ENCODE measurements at regions not wholly inside any gene's neighbourhood (a gene's known extent, or its start where the extent isn't known, plus 50 kb on each side); places are given as distances from the start of the nearest gene placed in this dataset.

DNA sequence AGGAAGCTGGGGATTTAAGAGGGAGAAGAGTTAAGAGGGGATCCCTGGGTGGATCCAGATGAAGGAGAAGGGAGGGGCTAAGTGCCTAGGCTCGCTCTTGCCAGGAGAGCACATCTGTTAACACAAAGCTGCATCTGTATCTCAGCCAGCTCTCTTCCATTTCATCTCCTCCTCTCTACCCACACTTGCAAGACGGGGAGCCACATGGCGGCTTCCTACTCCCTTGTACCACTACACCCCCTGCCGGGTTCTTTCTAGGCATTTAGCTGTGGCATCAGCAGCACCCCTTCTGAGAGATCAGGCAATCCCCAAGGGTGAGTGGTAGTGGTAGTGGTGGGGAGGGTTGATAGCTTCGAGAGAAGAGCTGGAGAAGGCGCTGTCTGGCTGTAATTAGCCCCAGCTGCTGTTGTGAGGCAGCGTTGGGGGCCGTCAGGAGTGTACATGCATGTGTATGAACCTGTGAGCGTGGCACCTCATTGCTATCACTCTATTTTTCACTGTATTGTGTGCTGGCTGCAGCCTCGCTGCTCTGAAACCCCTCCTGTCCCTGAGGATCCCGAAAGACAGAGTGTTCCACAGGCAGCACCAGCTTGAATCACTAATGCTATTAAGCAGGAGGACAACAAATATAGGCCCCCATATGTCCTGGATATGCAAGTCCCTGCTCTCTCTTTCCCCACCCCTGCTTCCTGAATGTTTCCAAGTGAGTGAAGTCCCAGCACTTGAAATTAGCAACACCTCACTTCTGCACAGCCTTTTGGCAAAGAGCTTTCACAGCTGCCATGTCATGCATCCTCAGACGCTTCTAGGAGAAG lies 73.7 kb downstream of the RTL9 start:
- DNase-seq = no peak

DNA sequence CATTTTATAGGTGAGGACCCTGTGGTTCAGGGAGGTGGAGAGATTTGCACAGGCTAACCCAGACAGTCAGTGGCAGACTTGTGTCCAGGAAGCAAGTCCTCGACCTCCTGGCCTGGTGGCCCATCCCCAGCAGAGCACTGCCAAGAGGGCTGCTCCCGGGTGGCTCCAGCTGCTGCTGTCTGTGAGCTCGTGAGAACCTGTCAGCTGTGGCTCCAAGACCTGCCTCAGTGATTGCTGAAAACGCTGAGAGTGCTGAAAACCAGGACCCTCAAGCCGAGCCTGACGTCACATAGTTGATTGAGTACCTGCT lies 74.2 kb downstream of the RTL9 start:
- no peak for DNase-seq

DNA sequence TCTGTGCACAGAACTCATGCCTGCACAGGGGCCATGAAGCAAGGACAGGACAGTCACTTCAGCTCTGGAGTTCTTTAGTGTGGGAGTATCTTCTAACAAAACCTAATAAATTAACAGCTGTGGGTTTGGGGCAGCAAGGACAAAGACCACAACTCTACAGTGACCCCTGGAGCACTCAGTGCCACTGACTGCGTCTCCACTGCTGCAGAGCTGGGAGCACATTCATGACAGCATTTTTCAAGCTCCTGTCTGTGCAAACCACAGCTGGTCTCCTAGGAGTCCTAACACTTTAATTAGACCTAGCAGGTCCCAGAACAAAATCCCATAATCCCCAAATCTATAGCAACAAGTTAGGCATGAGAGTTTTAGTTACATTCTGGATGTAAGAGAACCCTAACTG lies 76.5 kb downstream of the RTL9 start:
- DNase-seq = no peak

DNA sequence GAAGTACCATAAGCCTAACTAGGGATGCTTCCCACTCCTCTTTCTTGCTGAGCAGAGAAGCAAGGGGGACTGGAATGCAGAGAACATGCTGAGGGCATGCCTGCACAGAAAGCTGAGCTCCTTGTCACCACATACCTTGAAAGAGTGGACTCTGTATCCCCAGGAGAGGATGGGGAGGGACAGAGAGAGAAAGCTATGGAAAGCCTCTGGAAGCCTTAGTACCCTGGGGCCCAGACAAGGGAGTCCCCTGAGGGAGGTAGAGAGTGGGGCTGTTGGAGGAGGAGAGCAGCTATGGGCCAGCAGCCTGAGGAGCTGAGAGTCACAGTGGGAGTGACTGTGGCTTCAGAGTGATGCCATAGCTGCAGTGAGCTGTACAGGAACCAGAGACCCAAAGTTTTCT lies 77.9 kb downstream of the RTL9 start:
- DNase-seq = no peak

DNA sequence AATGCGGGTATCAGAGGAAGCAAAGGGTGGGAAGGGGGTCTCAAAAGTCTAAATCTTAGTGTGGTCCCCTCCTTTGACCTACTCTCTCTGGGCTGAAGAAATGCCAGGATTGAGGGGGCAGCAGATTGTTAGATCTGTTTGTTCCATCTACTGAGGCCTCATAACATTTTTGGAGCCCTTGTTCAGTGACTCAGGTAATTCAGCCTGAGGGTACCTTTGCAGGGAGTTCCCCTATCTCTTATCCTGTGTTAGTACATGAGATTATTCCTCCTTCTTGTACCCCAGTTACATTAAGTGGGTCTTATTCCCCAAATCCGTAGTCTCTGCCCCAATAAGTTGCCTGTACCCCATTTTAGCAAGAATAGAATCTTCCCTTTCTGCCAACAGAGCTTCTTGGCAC lies 79.0 kb downstream of the RTL9 start:
- DNase-seq = no peak

DNA sequence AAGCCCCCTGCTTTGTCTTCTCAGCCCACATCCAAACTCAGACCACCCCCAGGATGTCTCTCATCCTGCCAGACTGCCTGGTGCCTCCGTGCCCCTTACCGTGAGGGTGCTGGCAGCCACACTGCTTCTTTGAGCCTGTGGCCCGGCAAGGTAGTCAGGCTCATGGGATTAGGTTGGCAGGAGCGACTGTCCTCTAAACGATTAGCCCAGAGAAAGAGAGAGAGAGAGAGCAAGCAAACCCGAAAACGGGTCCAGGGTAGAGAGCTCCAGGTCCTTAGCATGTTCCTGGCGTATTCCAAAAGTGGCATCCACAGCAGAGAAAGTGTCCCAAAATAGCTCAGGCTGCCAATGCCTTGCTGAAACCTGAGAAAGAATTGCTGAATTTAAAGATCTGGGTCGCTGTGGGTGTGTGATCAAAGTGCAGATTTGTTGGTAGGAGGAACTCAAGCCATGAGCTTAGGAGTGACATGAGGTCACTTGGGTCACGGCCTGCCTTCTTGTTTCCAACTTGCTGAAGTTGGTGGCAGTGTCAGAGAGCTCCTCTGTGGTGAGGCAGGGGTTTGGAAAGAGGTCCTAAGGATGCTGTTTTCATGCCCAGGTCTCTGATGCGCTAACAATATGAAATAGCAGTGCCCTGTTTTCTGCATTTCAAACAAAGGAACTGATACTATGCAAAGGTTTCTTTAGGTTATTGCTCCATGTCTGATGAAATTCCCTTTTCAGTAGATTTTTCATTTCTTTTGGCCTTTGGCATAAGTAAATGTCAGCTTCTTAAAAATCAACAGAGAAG lies 81.6 kb downstream of the RTL9 start:
- peak; percentile 12 for DNase-seq

DNA sequence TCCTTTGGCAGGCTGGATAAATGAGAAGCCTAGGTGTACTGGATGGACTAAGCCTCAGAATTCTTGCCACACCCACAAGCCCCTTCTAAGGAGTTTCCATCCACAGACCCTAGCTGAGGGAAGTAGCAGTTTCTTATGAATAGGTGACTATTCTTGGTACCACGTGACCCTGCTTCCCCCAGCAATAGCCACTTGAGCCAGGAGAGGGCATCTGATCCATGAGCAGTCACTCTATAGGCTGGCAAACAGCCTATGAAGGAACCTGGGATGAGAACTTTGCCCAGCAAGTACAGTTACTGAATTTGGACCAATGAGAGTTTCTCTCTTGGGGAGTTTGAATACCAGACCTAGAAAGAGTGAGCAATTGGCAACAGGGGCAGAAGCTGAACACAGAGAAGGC lies 84.0 kb downstream of the RTL9 start:
- DNase-seq = peak; percentile 26

DNA sequence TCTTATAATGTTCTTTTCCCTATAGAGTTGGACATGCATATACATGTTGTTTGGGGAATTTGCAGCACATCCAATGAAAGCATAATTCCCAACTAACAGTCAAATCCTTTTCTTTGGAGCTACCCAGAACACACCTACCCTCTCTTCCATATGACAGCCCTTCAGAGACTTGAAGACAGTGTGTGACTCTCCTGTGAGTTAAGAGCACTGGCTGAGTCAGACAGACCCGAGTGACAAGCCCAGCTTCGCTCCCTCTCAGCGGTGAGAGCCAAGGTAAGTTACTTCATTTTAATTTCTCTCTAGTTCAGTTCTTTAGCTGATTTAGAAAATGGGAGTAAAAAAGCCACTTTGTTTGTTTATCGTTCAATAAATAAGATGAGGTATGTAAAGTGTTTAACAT lies 86.3 kb downstream of the RTL9 start:
- no peak for DNase-seq

DNA sequence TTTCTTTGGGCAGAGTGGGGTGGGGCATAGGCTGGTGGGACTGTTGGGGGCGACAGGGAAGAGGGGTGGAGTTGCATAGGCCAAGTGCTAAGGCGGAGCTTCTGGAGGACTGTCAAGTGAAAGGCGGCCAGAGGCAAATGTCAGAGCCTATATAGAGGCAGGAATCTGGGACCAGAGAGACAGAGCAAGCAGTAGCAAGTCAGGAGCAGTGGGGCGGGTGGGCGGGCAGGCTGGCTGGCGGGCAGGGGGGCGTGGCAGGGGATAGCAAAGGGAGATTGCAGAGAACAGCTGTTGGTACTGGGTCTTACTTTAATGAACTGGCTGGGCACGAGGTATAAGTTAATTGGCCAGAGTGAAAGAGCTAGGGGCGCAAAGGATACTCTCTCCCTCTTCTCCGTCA lies 89.8 kb downstream of the RTL9 start:
- no peak for DNase-seq

DNA sequence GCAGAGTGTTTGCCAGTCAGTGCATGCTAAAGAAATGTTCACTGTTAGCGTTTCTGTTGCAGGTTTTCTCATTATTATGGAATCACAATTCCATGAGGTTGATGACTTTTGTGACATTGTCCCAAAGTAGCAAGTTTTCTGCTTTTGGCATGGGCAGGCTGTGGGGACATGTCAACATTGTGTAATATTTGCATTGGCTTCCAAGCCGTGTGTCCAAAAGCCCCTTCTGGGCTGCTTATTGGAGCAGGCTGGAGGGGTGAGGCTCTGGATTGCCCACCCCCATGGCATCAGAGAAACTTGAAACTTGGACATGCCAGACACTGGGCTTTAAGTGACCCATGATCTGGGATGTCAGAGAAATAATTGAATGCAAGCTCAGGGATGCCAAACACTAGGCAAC lies 90.7 kb downstream of the RTL9 start:
- no peak for DNase-seq

DNA sequence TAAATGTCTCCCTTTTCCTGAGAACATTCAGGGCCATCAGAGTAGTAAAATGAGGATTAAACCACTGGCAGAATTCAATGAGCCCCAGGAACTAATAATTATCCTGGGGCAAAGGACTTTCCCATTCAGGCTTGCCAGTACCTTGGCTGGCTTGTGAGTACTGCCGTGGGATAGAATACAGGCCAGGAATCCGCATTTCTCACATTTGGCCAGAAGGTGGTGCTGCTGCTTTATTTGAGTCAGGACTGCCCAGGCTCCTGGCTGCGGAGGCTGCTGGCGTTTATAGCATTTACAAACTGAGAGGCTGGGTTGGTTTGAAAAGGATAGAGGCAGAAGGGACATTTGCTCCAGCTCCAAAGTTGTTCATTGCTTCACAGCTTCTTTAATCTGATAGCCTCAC lies 91.4 kb downstream of the RTL9 start:
- DNase-seq = peak; percentile 66

DNA sequence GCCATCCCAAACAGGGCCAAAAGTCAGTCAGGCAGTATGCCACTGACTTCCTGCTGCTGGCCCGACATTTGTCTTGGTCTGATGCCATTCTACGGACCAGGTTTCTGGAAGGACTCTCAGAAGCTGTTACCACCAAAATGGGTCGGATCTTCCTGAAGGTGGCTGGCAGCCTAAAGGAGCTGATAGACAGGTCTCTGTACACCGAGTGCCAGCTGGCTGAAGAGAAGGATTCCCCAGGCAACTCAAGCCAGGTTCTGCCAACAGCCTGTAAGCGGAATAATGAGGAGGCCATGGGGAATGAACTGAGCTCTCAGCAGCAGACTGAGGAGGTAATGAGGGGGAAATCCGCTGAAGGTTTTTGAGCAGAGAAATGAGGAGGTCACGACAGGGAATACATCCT lies 95.7 kb downstream of the RTL9 start:
- DNase-seq = no peak

DNA sequence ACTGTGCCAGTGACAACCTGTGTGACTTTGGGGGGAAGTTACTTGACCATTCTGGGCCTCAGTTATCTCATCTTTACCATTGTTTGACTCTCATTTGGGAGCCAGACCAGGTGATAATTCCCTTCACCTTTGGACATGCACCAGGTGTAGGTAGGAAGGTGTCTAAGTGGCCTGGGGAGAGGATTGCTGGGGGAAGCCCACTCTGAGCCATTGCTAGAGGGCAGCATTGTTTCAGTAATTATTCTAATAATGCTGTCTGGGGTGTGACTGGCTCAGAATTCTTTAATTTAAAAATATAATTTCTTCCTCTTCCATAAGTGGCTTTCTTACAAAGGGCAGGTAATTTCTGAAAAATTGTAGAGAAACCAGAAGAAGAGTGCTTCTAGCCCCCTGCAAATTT lies 104.3 kb downstream of the RTL9 start:
- peak; percentile 1 for DNase-seq

DNA sequence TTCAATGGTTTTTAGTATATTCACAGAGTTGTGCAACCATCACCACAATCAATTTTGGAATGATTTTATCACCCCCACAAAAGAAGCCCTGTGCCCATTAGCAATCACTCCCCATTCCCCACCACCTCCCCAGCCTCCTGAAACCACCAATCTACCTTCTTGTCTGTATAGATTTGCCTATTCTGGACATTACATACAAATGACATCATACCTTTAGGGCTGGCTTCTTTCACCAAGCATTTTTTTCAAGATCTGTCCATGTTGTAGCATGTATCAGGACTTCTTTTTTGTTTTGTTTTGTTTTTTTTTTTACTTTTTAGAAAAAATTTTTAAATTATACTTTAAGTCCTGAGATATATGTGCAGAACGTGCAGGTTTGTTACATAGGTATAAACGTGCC lies 108.1 kb downstream of the RTL9 start:
- no peak for DNase-seq

DNA sequence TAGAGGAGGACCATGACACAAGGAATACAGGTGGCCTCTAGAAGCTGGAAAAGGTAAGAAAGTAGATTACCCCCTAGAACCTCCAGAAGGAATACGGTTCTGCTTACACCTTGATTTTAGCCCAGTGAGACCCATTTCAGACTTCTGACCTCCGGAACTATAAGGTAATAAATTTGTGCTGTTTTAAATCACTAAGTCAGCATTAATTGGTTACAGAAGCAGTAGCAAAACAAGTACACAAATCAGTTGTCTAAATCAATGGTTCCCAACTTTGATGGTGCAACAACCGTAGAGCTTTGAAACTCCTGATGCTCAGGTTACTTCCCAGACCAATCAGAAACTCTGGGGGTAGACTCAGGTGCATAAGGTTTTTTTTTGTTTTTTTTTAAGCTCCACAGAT lies 113.6 kb downstream of the RTL9 start:
- DNase-seq = no peak

DNA sequence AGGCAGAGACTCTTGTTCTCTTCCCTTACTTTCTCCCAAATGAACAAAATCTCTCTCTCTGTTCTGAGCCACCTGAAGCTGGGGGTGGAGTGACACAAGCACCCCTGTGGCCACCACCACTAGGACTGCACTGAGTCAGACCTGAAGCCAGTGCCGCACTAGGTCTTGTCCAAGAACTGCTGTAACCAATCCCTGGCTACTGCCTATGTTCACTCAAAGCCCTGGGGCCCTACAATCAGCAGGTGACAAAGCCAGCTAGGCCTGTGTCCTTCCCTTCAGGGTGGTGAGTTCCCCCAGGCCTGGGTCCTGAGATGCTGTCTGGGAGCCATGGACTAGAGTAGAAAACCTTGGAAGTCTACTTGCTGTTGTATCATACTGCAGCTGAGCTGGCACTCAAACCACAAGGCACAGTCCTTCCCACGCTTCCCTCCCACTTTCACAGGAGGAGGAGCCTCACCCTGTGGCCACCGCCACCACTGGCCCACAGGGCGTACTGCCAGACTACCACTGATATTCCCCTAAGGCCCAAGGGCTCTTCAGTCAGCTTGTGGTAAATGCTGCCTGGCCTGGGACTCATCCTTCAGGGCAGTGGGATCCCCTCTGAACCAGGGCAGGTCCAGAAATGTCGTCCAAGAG lies 119.1 kb downstream of the RTL9 start:
- DNase-seq = no peak

DNA sequence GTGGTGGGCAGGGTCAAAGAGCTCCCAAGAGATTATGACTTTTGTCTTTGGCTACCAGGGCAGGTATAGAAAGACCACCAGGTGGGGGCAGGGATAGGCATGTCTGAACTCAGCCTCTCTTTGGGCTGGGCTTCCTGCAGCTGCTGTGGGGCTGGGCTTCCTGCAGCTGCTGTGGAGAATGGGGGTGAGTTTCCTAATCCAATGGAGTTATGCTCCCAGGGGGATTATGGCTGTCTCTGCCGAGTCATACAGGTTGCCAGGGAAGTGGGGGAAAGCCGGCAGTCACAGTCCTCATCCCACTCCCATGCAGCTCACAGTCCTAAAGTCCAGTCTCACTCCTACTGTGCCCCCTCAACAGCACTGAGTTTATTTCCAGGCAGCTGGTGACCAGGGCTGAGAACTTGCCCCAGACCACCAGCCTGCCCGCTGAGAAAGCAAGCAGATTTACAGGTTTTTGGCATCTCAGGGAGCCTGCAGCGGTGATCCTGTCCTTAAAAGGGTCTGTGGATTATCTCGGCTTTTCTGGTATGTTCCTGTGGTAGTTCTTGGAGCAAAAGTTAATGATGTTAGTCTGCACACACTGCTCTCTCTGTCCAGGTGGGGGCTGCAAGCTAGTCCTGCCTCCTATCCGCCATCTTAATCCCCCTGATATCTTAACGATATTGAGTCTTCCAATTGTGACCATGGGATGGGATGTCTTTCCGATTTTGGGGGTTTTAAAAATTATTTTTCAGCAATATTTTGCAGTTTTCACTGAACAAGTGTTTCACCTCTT lies 133.4 kb downstream of the RTL9 start:
- no peak for DNase-seq

DNA sequence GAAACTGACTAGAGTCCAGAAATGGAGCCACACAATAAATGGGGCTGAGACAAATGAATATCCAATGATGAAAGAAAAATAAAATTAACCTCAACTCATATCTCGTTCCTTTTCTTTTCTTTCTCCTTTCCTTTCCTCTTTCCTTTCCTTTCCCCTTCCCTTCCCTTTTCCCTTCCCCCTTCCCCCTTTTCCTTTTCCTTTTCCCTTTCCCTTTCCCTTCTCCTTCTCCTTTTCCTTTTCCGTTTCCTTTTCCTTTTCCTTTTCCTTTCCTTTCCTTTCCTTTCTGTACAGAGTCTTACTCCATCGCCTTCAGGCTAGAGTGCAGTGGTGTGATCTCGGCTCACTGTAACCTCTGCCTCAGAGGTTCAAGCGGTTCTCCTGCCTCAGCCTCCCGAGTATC lies 146.3 kb downstream of the RTL9 start:
- DNase-seq = no peak

DNA sequence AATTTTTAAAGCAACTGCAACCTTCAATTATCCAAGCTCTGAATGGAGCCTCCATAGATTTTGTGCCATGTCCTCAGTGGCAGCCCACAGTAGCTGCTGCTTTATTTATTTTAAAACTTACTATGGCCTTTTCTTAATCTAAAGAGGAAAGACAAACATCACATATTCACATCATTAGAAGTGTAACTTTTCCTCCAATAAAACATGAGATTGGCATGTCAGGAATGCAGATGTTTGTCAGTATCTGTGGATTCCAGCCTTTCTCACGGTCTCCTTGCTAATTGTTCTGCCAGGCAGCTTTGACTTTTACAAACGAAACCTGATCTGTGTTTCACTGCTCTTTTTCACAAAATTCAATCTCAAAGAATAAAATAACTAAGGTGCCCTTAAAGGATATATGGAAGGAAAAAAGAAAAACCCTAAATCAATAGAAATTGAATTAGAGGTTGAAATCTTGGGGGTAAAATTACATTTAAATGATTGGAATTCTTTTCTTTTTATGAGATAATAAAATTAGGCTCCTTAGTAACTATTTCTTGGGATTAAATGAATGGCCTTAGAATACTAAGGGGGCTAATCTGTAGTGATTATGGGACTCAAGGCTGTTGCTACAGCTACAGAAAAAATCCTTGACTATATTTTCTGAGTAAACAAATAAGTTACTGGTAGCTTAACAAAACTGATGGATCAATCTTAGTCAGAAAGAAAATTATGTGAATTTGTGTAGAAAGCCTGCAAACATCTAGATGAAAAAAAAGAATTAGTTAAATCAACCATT lies 151.3 kb downstream of the RTL9 start:
- DNase-seq = no peak

DNA sequence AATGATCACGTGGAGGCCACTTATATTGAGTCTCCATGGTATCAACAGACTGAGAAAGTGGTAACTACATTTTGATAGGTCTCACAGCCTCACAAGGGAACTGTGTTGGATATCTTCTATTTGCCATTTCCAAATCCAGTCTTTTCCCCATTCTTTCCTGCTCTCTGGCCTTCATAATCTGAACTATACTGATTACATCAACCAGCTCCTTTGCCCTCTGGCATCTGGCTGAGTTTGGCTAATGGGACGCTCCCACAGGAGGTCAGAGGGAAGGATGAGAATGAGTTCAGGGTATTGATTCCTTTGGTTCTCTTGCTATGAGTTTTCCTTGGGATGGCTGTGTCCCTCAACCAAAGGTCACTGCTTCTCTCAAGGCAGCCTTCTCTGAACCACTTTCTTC lies 152.6 kb downstream of the RTL9 start:
- DNase-seq = no peak

DNA sequence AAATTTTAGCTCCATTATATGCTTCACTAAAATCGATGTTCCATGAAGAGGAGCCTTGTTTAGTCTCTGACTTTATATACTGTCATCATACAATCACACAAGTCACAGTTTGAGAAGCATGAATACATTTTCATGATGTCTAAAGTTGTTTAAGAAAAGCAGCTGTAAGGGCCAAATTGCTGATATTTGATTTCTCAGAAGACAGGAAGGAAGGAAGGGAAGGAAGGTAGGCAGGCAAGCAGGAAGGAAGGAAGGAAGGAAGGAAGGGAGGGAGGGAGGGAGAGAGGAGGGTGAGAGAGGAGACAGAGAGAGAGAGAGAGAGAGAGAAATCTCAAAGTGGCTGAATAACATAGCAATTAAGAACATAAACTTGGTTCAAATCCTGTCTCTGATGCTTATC lies 153.7 kb downstream of the RTL9 start:
- no peak for DNase-seq

DNA sequence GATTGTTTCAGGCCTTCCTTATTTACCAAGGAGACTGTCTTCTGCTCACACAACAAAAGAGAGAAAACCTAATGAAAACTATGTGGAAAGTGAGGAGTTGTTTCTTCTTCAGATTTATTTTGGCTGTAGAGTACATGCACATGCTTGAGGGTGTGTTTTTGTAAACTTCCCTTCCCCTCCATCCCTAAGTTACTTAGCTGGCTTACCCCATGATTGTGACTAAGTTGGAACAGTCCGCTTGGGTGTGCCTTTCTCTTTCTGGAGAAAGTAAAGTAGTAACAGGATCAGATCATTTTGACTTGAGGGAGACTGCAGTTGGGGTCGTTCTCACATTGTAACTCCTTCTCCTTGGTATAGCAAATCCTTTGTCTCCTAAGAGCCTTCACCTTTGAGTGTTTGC lies 155.9 kb downstream of the RTL9 start:
- DNase-seq = no peak

DNA sequence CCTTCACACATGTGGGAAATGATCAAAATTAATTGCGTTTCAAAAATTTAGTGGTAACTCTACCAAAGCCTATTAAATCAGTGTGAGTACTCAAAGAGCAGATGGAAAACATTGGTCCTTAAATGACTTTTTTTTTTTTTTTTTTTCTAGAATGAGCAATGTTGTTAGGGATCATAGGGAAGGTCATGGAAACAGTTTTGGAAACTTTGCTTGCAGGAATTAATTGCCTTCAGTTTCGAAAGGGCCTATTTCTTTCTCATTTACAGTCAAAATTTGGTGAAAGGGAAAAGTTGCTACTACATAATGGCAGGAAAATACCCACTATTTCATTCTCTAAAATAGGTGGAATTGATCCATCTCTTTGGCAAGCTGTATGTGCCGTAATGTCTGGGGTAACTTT lies 160.9 kb downstream of the RTL9 start:
- DNase-seq = no peak
